Cerebellar nuclear complex (tissue), 1 donor: ENCODE measurements at regions not wholly inside any gene's neighbourhood (a gene's known extent, or its start where the extent isn't known, plus 50 kb on each side); places are given as distances from the start of the nearest gene placed in this dataset.
"Not testable (repeated sequence)": the region's sequence is repeated elsewhere in the genome, so short reads cannot be mapped to it uniquely, and the experiment has no call there.

Experiments
- DNase-seq, 2 experiments: peaks; one replicate each; lab custom pipeline; 2025; lab: John Stamatoyannopoulos, UW

- DNase-seq: no peak
These were observed 388.5 kb upstream of the CA10 start for GRCh38 chr17:52546990-52547389.

- no peak for DNase-seq
These were observed 388.0 kb upstream of the CA10 start for GRCh38 chr17:52546493-52546892.

GRCh38 chr17:52537421-52537820 is 378.9 kb upstream of the CA10 start:
- DNase-seq: no peak

- DNase-seq: no peak
These were observed 378.0 kb upstream of the CA10 start for GRCh38 chr17:52536489-52536888.

- DNase-seq: no peak
These were observed 373.9 kb upstream of the CA10 start for GRCh38 chr17:52532373-52532772.

- no peak for DNase-seq
These were observed 365.7 kb upstream of the CA10 start for GRCh38 chr17:52524096-52524637.

GRCh38 chr17:52517176-52517575 is 358.7 kb upstream of the CA10 start:
- no peak for DNase-seq

- DNase-seq: no peak
These were observed 357.4 kb upstream of the CA10 start for GRCh38 chr17:52515927-52516326.

- no peak for DNase-seq
These were observed 347.1 kb upstream of the CA10 start for GRCh38 chr17:52505601-52506000.

GRCh38 chr17:52504081-52504480 is 345.6 kb upstream of the CA10 start:
- no peak for DNase-seq

GRCh38 chr17:52495646-52496045 is 337.1 kb upstream of the CA10 start:
- DNase-seq: no peak

GRCh38 chr17:52482271-52482670 is 323.8 kb upstream of the CA10 start:
- no peak for DNase-seq

- no peak for DNase-seq
These were observed 319.5 kb upstream of the CA10 start for GRCh38 chr17:52477824-52478699.

- DNase-seq: no peak
These were observed 318.3 kb upstream of the CA10 start for GRCh38 chr17:52476638-52477313.

- no peak for DNase-seq
These were observed 312.0 kb upstream of the CA10 start for GRCh38 chr17:52470553-52470952.

GRCh38 chr17:52465407-52465806 is 306.9 kb upstream of the CA10 start:
- DNase-seq: no peak

GRCh38 chr17:52451294-52451861 is 292.9 kb upstream of the CA10 start:
- DNase-seq: no peak

- no peak for DNase-seq
These were observed 283.8 kb upstream of the CA10 start for GRCh38 chr17:52442350-52442749.

- DNase-seq: no peak
These were observed 262.1 kb upstream of the CA10 start for GRCh38 chr17:52420555-52421078.

- DNase-seq: no peak
These were observed 260.7 kb upstream of the CA10 start for GRCh38 chr17:52419229-52419641.

GRCh38 chr17:52410781-52411180 is 252.3 kb upstream of the CA10 start:
- DNase-seq: no peak

GRCh38 chr17:52409222-52409621 is 250.7 kb upstream of the CA10 start:
- DNase-seq: not testable (repeated sequence)
